ENCODE measurements at regions not wholly inside any gene's neighbourhood (a gene's known extent, or its start where the extent isn't known, plus 50 kb on each side); places are given as distances from the start of the nearest gene placed in this dataset.
A peak's percentile ranks its signal among the peaks of the same experiment; 100 is the strongest.

DNA sequence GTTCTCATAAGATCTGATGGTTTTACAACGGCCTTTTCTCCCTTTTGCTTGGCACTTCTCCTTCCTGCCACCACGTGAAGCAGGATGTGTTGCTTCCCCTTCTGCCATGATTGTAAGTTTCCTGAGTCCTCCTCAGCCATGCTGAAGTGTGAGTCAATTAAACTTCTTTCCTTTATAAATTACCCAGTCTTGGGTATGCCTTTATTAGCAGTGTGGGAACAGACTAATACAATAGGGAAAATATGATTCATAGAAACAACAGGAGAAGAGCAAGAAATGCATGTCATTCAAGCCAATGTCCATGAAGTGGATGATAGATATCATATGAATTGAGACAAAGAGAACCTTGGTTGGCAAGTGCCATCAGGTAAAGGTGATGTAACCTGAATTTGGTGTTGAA, 128.3 kb upstream of the HAPLN1 start:
- CTCF ChIA-PET, result no interaction called here
- no peaks in the 10 kb centered on the region for H3K36me3 Mint-ChIP-seq (ENCODE audit: insufficient read depth, unreplicated experiment)
- no peak overlapping the region for H3K27ac Mint-ChIP-seq (ENCODE audit: unreplicated experiment)
- no TSS peak for BruUV-seq (replicated peaks)
- TF ChIP-seq, protein P1, sequence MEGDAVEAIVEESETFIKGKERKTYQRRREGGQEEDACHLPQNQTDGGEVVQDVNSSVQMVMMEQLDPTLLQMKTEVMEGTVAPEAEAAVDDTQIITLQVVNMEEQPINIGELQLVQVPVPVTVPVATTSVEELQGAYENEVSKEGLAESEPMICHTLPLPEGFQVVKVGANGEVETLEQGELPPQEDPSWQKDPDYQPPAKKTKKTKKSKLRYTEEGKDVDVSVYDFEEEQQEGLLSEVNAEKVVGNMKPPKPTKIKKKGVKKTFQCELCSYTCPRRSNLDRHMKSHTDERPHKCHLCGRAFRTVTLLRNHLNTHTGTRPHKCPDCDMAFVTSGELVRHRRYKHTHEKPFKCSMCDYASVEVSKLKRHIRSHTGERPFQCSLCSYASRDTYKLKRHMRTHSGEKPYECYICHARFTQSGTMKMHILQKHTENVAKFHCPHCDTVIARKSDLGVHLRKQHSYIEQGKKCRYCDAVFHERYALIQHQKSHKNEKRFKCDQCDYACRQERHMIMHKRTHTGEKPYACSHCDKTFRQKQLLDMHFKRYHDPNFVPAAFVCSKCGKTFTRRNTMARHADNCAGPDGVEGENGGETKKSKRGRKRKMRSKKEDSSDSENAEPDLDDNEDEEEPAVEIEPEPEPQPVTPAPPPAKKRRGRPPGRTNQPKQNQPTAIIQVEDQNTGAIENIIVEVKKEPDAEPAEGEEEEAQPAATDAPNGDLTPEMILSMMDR (IDR thresholded peaks at IDR 0.05; ENCODE audit: unreplicated experiment), result no peak
- H3K9me3 Mint-ChIP-seq (ENCODE audit: low read depth, unreplicated experiment), result no peaks in the 10 kb centered on the region
- H3K4me3 Mint-ChIP-seq (ENCODE audit: low read depth, unreplicated experiment), result no peak overlapping the region
- H3K4me1 Mint-ChIP-seq (ENCODE audit: low read depth, unreplicated experiment), result no peaks in the 10 kb centered on the region
- no peaks in the 10 kb centered on the region for H3K27me3 Mint-ChIP-seq (ENCODE audit: unreplicated experiment)
- intact Hi-C loops (cut with micrococcal nuclease; ENCODE audit: unreplicated experiment), result no loop called here
- no peak for DNase-seq

DNA sequence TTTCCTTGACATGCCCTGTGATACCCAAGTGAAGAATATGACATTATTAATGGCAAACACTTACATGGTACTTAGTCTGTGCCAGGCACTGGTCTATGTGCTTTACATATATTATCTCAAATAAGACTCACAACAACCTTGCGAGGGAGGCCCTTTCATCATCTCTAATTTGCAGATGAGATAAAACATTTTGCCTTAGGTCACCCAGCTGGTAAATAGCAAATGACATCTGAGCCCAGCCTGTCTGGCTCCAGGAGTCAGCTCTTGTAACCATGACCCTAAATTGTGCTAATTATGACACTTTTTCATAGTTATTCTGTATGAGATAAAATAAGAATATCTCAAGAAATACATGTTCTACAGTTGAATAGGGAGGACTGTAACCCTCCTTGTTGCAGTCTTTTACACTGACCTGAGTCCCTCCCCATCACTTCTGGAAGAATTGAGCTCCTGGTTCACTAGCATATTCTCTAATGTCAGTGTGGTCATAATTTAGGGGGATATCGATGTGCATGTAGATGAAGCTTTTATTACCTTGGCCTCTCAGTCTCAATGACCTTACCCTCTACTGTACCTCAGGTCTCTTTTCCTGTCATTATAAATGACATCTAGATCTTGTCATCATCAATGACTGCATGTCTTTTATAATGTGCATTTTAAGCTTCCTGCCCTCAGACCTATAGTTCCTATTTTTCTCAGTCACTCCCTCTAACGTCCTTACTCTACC, 126.1 kb upstream of the HAPLN1 start:
- Mint-ChIP-seq H3K4me1 (ENCODE audit: low read depth, unreplicated experiment) (no peaks in the 10 kb centered on the region), H3K4me3 (ENCODE audit: low read depth, unreplicated experiment) (no peak overlapping the region), H3K27ac (ENCODE audit: unreplicated experiment) (no peak overlapping the region), H3K27me3 (ENCODE audit: unreplicated experiment) (no peaks in the 10 kb centered on the region), H3K36me3 (ENCODE audit: insufficient read depth, unreplicated experiment) (no peaks in the 10 kb centered on the region), H3K9me3 (ENCODE audit: low read depth, unreplicated experiment) (no peaks in the 10 kb centered on the region)
- no TSS peak for BruUV-seq (replicated peaks)
- TF ChIP-seq, protein P1 (IDR thresholded peaks at IDR 0.05; ENCODE audit: unreplicated experiment), result no peak
- CTCF ChIA-PET, result no interaction called here
- intact Hi-C loops (cut with micrococcal nuclease; ENCODE audit: unreplicated experiment), result no loop called here
- no peak for DNase-seq

DNA sequence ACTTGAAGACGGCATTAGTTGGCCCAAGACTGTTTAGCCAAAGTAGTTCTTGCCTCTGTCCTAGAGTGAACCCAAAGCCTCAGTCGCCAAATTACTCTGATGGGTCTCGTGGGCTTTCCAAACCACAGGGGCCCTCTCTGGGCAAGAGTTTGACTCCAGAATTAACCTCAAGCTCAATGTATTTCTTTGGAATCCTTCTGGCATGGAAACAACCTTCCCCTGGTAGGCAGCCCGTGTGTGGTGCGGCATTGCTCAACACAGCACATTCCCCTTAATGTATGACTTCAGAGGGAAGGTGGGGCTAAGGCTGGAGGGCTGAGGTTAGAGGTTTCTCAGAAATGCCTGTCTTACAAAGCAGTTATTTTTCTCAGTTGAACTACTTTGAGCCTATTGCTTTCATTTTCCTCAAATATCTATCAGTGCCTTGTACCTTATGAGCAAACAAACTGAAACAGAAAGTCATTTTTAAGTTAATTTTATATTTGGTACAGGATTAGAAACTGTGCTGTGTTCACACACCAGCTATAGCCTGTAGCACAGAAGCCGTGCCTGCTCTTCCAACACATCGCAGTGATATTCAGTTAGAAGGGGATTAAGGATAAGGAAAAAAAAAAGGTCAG, 123.9 kb upstream of the HAPLN1 start:
- DNase-seq, result peak; percentile 33
- Mint-ChIP-seq H3K27ac (ENCODE audit: unreplicated experiment) (no peak overlapping the region), H3K27me3 (ENCODE audit: unreplicated experiment) (no peaks in the 10 kb centered on the region)

DNA sequence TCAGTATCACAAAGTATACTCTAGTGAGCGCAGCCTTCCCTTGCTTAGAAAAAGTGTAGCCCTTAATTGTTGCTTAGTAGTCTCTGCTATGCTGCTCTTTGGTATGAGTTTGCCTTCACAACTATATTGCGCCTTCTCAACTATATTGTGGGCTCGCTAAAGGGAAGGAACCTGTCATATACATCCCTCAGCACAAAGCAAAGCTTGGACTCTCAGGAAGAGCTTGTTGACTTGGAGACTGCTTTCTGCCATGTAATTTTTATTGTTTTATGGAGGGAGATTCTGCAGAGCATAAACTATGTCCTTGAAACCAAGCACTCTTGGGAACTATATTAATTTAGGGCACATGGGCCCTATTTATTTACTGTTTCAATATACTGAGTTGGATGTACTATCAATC, 119.1 kb upstream of the HAPLN1 start:
- DNase-seq, result no peak
- no peaks in the 10 kb centered on the region for H3K4me1 Mint-ChIP-seq (ENCODE audit: low read depth, unreplicated experiment)
- TF ChIP-seq, protein P1 (IDR thresholded peaks at IDR 0.05; ENCODE audit: unreplicated experiment), result no peak
- intact Hi-C loops (cut with micrococcal nuclease; ENCODE audit: unreplicated experiment), result no loop called here
- CTCF ChIA-PET, result no interaction called here
- no peak overlapping the region for H3K4me3 Mint-ChIP-seq (ENCODE audit: low read depth, unreplicated experiment)
- H3K27me3 Mint-ChIP-seq (ENCODE audit: unreplicated experiment), result no peaks in the 10 kb centered on the region
- BruUV-seq (replicated peaks), result no TSS peak
- no peak overlapping the region for H3K27ac Mint-ChIP-seq (ENCODE audit: unreplicated experiment)
- no peaks in the 10 kb centered on the region for H3K9me3 Mint-ChIP-seq (ENCODE audit: low read depth, unreplicated experiment)
- H3K36me3 Mint-ChIP-seq (ENCODE audit: insufficient read depth, unreplicated experiment), result no peaks in the 10 kb centered on the region

More for the DNA sequence above, 123.9 kb upstream of the HAPLN1 start:
- CTCF ChIA-PET, result no interaction called here
- H3K4me3 Mint-ChIP-seq (ENCODE audit: low read depth, unreplicated experiment), result no peak overlapping the region
- TF ChIP-seq, protein P1 (IDR thresholded peaks at IDR 0.05; ENCODE audit: unreplicated experiment), result no peak
- H3K4me1 Mint-ChIP-seq (ENCODE audit: low read depth, unreplicated experiment), result no peaks in the 10 kb centered on the region
- intact Hi-C loops (cut with micrococcal nuclease; ENCODE audit: unreplicated experiment), result no loop called here
- no peaks in the 10 kb centered on the region for H3K36me3 Mint-ChIP-seq (ENCODE audit: insufficient read depth, unreplicated experiment)
- H3K9me3 Mint-ChIP-seq (ENCODE audit: low read depth, unreplicated experiment), result no peaks in the 10 kb centered on the region
- BruUV-seq (replicated peaks), result no TSS peak
